Breast epithelium (tissue), 4 donors: ENCODE measurements at regions not wholly inside any gene's neighbourhood (a gene's known extent, or its start where the extent isn't known, plus 50 kb on each side); places are given as distances from the start of the nearest gene placed in this dataset.

Source experiments
- DNase-seq, 2 donors: peaks; one replicate each; pipeline ENCODE4 v3.0.0-alpha.2; 2019; ENCODE audit warnings: low spot score in 2 of 2
- H3K27ac ChIP-seq, 2 donors: fragments of 200-600 bp; sonication (generic) in 1 of 2; one replicate each; pipeline ENCODE4 v1.5.1; 2016 to 2019; ENCODE audit warnings: mild to moderate bottlenecking in 1 of 2
- H3K27me3 ChIP-seq, 2 donors: fragments of 200-600 bp; sonication (generic) in 1 of 2; one replicate each; pipeline versions ENCODE4 v1.5.1 to v1.6.0; 2017 to 2019; ENCODE audit warnings: control low read depth in 1 of 2, mild to moderate bottlenecking in 1 of 2
- H3K36me3 ChIP-seq: fragments of 200-600 bp; one replicate; pipeline ENCODE4 v1.5.1; 2019
- H3K4me1 ChIP-seq, 2 donors: fragments of 200-600 bp; sonication (generic); one replicate each; pipeline ENCODE4 v1.5.1; 2016 to 2019; ENCODE audit warnings: control low read depth in 1 of 2
- H3K4me3 ChIP-seq, 3 donors: fragments of 200-600 bp; sonication (generic); 1 replicate in 2 of 3; 2 replicates in 1 of 3; pipeline ENCODE4 v1.5.1; 2016 to 2019; ENCODE audit warnings: mild to moderate bottlenecking in 3 of 3, moderate library complexity in 2 of 3
- H3K9me3 ChIP-seq, 2 donors: fragments of 200-600 bp; sonication (generic) in 1 of 2; one replicate each; pipeline ENCODE4 v1.5.1; 2016 to 2019; ENCODE audit warnings: control low read depth in 1 of 2
- POLR2A ChIP-seq: fragments of 450-650 bp; IDR thresholded peaks from one replicate; pipeline ENCODE4 v1.6.1; 2016; ENCODE audit warnings: antibody characterized with exemption, mild to moderate bottlenecking, moderate library complexity
- POLR2AphosphoS5 ChIP-seq, 3 donors: sonication (generic); formaldehyde crosslinking; IDR thresholded peaks; one replicate each; pipeline ENCODE4 v1.6.1; 2017; ENCODE audit warnings: antibody characterized with exemption in 3 of 3
- intact Hi-C: fragments of 100-400 bp; cut with DNase I; formaldehyde crosslinking; loops from one replicate; pipeline ENCODE4 v1.15.1; 2023; ENCODE audit warnings: low total_unique reads
- TF ChIP-seq, protein P1 (sequence below), 3 donors: fragments of 450-650 bp; IDR thresholded peaks; one replicate each; pipeline ENCODE4 v1.5.1; 2016 to 2017; ENCODE audit warnings: antibody characterized with exemption in 3 of 3, mild to moderate bottlenecking in 3 of 3, moderate library complexity in 3 of 3

DNA sequence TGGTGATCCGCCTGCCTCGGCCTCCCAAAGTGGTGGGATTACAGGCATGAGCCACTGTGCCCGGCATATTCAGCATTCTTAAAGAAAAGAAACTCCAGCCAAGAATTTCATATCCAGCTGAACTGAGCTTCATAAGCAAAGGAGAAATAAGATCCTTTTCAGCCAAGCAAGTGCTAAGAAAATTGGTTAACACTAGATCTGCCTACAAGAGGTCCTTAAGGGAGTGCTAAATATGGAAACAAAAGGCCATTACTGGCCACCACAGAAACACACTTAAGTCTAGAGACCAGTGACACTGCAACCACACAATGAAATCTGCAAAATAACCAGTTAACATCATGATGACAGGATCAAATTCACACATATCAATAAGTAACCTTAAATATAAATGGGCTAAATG is 331.5 kb downstream of the MAN2A1 start:
- Histone ChIP-seq H3K27ac (no peak overlapping the region), H3K36me3 (no peaks in the 10 kb centered on the region), H3K27me3 (no peaks in the 10 kb centered on the region), H3K4me3 (no peak overlapping the region), H3K4me1 (no peaks in the 10 kb centered on the region), H3K9me3 (no peaks in the 10 kb centered on the region)
- intact Hi-C loops: no loop called here
- DNase-seq: no peak
- TF ChIP-seq, protein P1, sequence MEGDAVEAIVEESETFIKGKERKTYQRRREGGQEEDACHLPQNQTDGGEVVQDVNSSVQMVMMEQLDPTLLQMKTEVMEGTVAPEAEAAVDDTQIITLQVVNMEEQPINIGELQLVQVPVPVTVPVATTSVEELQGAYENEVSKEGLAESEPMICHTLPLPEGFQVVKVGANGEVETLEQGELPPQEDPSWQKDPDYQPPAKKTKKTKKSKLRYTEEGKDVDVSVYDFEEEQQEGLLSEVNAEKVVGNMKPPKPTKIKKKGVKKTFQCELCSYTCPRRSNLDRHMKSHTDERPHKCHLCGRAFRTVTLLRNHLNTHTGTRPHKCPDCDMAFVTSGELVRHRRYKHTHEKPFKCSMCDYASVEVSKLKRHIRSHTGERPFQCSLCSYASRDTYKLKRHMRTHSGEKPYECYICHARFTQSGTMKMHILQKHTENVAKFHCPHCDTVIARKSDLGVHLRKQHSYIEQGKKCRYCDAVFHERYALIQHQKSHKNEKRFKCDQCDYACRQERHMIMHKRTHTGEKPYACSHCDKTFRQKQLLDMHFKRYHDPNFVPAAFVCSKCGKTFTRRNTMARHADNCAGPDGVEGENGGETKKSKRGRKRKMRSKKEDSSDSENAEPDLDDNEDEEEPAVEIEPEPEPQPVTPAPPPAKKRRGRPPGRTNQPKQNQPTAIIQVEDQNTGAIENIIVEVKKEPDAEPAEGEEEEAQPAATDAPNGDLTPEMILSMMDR (IDR thresholded peaks at IDR 0.05): no peak
- TF ChIP-seq POLR2AphosphoS5 (IDR thresholded peaks at IDR 0.05) (no peak), POLR2A (no peak)

DNA sequence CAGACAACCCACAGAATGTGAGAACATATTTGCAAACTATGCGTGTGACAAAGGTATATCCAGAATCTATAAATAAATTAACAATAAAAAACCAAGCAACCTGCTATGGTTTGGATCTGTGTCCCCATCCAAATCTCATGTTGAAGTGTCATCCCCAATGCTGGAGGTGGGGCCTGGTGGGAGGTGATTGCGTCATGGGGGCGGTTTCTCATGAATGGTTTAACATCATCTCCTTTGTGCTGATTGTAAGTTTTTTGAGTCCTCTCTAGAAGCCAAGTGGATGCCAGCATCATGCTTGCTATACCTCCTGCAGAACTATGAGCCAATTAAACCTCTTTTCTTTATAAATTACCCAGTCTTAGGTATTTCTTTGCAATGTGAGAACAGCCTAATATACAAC is 335.4 kb downstream of the MAN2A1 start:
- Histone ChIP-seq H3K27me3 (no peaks in the 10 kb centered on the region), H3K9me3 (no peaks in the 10 kb centered on the region)
- TF ChIP-seq, protein P1 (IDR thresholded peaks at IDR 0.05): no peak
- TF ChIP-seq POLR2A (no peak), POLR2AphosphoS5 (IDR thresholded peaks at IDR 0.05) (no peak)

DNA sequence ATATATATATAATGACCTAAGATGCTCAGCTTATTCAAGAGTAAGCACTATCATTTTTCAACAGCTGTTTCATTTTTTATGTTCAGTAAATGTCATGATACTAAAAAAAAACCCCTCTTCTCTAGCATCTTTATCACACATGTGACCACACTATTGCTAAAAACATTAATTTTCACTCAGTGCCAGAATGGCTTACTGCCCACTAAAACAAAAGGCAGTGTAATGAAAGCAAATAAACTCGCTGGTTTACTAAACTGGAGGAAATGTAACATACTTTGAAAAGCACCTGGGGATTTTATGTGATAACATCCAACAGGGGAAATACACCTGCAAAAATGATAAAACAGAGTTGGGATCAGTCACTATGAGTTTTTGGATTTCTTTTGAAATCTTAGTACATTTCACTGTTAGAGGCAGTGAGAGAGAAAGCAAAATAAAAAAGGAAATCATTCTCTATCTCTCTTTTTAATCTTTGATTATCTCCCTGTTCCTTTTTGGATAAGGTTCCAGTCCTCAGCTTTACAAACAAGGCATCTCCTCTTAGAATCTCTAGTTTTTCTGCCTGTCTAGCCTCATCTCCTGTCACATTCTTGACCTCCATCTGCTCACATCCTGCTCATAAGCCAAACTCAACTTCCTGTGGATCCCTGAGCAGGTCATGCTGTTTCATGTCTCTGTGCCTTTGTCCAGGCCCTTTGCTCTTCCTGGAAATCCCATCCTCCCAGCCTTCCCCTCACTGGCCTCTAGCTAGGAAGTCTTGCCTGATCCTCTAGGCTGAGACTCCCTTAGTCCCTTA is 338.0 kb downstream of the MAN2A1 start:
- H3K36me3 ChIP-seq: no peaks in the 10 kb centered on the region
- no peaks in the 10 kb centered on the region for H3K9me3 ChIP-seq
- H3K27me3 ChIP-seq: no peaks in the 10 kb centered on the region
- intact Hi-C loops: no loop called here
- no peak overlapping the region for H3K27ac ChIP-seq
- H3K4me3 ChIP-seq: no peak overlapping the region
- no peak for TF ChIP-seq POLR2A
- no peak for TF ChIP-seq POLR2AphosphoS5 (IDR thresholded peaks at IDR 0.05)
- TF ChIP-seq, protein P1 (IDR thresholded peaks at IDR 0.05): no peak
- DNase-seq: no peak
- H3K4me1 ChIP-seq: no peaks in the 10 kb centered on the region

More for the DNA sequence above, 335.4 kb downstream of the MAN2A1 start:
- H3K27ac ChIP-seq: no peak overlapping the region
- no peaks in the 10 kb centered on the region for H3K4me1 ChIP-seq
- intact Hi-C loops: no loop called here
- no peak for DNase-seq
- no peaks in the 10 kb centered on the region for H3K36me3 ChIP-seq
- H3K4me3 ChIP-seq: no peak overlapping the region

DNA sequence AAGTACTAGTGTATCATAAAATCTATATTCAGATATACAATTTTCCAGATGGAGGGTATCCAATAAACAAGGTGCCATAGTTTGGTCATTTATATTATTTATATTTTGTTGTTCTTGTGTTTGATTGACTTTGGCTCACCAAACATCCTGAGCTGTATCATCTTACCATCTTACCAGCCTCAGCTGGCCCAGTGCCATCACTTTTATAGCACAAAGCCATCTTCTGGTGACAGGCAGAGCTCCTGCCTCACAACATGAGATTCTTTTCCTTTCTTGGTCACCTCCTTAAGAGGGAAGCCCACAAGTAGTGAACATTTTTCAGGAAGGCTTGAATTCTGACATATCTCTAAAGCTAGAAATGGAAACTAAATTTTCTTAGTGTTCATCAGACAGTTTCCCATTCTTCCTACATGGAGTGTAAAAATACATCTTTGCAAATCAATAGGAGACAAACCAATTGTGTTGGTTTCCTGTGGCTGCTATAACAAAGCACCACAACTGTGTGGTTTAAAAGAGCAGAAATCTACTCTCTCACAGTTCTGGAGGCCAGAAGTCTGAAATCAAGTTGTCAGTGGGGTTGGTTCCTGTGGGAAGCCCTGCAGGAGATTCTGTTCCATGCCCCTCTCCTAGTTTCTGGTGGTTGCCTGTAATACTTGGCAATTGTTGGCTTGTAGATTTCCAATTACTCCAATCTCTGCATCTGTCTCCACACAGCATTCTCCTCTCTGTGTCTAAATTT is 341.8 kb downstream of the MAN2A1 start:
- H3K27me3 ChIP-seq: no peaks in the 10 kb centered on the region
- no peaks in the 10 kb centered on the region for H3K36me3 ChIP-seq
- intact Hi-C loops: no loop called here
- no peaks in the 10 kb centered on the region for H3K9me3 ChIP-seq
- H3K4me3 ChIP-seq: no peak overlapping the region
- H3K4me1 ChIP-seq: no peaks in the 10 kb centered on the region
- TF ChIP-seq, protein P1 (IDR thresholded peaks at IDR 0.05): no peak
- no peak for TF ChIP-seq POLR2AphosphoS5 (IDR thresholded peaks at IDR 0.05)
- TF ChIP-seq POLR2A: no peak
- DNase-seq: no peak
- no peak overlapping the region for H3K27ac ChIP-seq

DNA sequence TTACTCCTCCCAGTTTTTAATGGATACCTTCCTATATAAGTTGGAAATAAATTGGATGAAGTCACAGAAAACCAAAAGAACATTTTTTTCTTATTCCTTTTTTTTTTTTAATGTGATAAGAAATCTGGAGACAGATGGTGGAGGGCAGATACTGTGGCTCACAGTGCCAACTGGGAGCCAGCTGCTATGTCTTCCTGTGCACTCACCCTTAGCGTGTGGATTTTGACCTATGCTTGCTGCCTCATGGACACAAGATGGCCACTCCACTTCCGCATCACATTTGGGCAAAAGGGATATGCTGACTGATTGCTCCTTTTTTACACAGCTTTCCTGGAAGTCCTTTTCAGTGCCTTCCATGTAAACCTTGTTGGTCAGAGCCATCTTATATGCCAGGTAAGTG is 342.6 kb downstream of the MAN2A1 start:
- Histone ChIP-seq H3K4me1 (no peaks in the 10 kb centered on the region), H3K36me3 (no peaks in the 10 kb centered on the region), H3K27ac (no peak overlapping the region), H3K9me3 (no peaks in the 10 kb centered on the region), H3K4me3 (no peak overlapping the region), H3K27me3 (no peaks in the 10 kb centered on the region)
- DNase-seq: no peak
- TF ChIP-seq, protein P1 (IDR thresholded peaks at IDR 0.05): no peak
- no peak for TF ChIP-seq POLR2AphosphoS5 (IDR thresholded peaks at IDR 0.05)
- no peak for TF ChIP-seq POLR2A
- intact Hi-C loops: no loop called here
